ENCODE measurements at regions not wholly inside any gene's neighbourhood (a gene's known extent, or its start where the extent isn't known, plus 50 kb on each side); places are given as distances from the start of the nearest gene placed in this dataset.

DNA sequence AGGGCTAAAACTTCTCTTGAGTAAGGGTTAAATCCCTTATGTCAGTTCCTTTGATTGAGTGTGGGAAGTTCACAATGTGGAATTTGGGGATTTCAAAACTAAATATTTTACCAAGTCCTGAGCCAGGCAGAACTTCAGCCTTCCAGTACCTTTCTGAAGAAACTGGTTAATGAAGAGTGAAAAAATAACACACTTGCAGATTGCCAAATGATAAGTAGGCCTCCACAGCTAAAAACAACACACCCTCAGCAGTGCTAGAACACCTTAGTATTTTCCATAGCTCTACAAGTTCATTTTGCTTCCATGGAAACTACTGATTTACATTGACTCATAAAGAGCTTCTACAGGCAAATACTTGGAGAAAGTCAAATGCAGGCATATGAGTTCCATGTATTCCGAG lies 326.8 kb downstream of the ZNF674 start:
- no peak for DNase-seq (ENCODE audit: low spot score)
- no CpG with 5 or more reads among the region's 1 CpG for WGBS (ENCODE audit: low lambda C conversion rate)
- FAIRE-seq: no peak
- no peak overlapping the region for H2AFZ ChIP-seq (ENCODE audit: low read length)
- H3K27me3 ChIP-seq (ENCODE audit: control insufficient read depth in 1 of 2, insufficient read depth in 2 of 2, low read length in 2 of 2): no peaks in the 10 kb centered on the region
- no peaks in the 10 kb centered on the region for H3K79me2 ChIP-seq (ENCODE audit: insufficient read depth, low read length)
- no TSS peak for BruUV-seq (replicated peaks)
- ChIA-PET POLR2A (no interaction called here), CTCF (ENCODE audit: low intra/inter-chr PET ratio, low total read pairs) (no interaction called here)
- H3K9ac ChIP-seq (ENCODE audit: insufficient read depth, low read depth, low read length): no peak overlapping the region
- H3K36me3 ChIP-seq (replicated peaks in 1 of 2; ENCODE audit: control insufficient read depth in 1 of 2, insufficient read depth in 2 of 2, low read length in 2 of 2): no peaks in the 10 kb centered on the region
- in situ Hi-C loops (cut with HindIII; ENCODE audit: extremely low pct_ligation_motif_present, low pct_unique_long_range_greater_than_20kb) (no loop called here), intact Hi-C loops (cut with micrococcal nuclease; ENCODE audit: unreplicated experiment) (no loop called here)
- no peak for ATAC-seq
- H3K9me3 ChIP-seq (ENCODE audit: low read length): no peaks in the 10 kb centered on the region
- H3K4me1 ChIP-seq (ENCODE audit: insufficient read depth, low read length): peaks cover 19% of the 10 kb centered on the region
- TF ChIP-seq REST (IDR thresholded peaks at IDR 0.05; ENCODE audit: borderline replicate concordance in 1 of 2, low read depth in 1 of 2, low read length in 2 of 2) (no peak), NR2F2 (IDR thresholded peaks at IDR 0.05; ENCODE audit: borderline replicate concordance, low read depth) (no peak), ZSCAN9 (CRISPR knock-in tag; IDR thresholded peaks at IDR 0.05; ENCODE audit: borderline replicate concordance) (no peak), ZNF10 (CRISPR knock-in tag; IDR thresholded peaks at IDR 0.05; ENCODE audit: borderline replicate concordance, low read depth) (no peak), ZSCAN25 (CRISPR knock-in tag; IDR thresholded peaks at IDR 0.05) (no peak), ARNTL (CRISPR knock-in tag; IDR thresholded peaks at IDR 0.05) (no peak), GPN1 (CRISPR knock-in tag; IDR thresholded peaks at IDR 0.05; ENCODE audit: borderline replicate concordance) (no peak), ZNF530 (CRISPR knock-in tag; IDR thresholded peaks at IDR 0.05; ENCODE audit: low read depth) (no peak), THYN1 (CRISPR knock-in tag; IDR thresholded peaks at IDR 0.05; ENCODE audit: borderline replicate concordance, low read depth) (no peak), MBD4 (IDR thresholded peaks at IDR 0.05; ENCODE audit: borderline replicate concordance, low read length) (no peak), POGZ (CRISPR knock-in tag; IDR thresholded peaks at IDR 0.05) (no peak), CHCHD3 (CRISPR knock-in tag; IDR thresholded peaks at IDR 0.05) (no peak), NFE2L1 (CRISPR knock-in tag; IDR thresholded peaks at IDR 0.05; ENCODE audit: borderline replicate concordance) (no peak), FUBP1 (CRISPR knock-in tag; IDR thresholded peaks at IDR 0.05; ENCODE audit: borderline replicate concordance) (no peak), CSRNP1 (CRISPR knock-in tag; IDR thresholded peaks at IDR 0.05) (no peak)
- TF ChIP-seq, protein P1, sequence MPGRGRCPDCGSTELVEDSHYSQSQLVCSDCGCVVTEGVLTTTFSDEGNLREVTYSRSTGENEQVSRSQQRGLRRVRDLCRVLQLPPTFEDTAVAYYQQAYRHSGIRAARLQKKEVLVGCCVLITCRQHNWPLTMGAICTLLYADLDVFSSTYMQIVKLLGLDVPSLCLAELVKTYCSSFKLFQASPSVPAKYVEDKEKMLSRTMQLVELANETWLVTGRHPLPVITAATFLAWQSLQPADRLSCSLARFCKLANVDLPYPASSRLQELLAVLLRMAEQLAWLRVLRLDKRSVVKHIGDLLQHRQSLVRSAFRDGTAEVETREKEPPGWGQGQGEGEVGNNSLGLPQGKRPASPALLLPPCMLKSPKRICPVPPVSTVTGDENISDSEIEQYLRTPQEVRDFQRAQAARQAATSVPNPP (CRISPR knock-in tag; IDR thresholded peaks at IDR 0.05): no peak
- H3K4me2 ChIP-seq (ENCODE audit: low read depth, low read length): no peak overlapping the region
- H3K4me3 ChIP-seq (replicated peaks in 1 of 3; ENCODE audit: insufficient read depth in 1 of 3, low read depth in 2 of 3, low read length in 3 of 3): no peak overlapping the region
- no peak overlapping the region for H3K27ac ChIP-seq (ENCODE audit: extremely low read length, insufficient read depth, low read length)
- no peaks in the 10 kb centered on the region for H4K20me1 ChIP-seq (ENCODE audit: insufficient read depth, low read length)
